HK-2 (cell line): ENCODE measurements at regions not wholly inside any gene's neighbourhood (a gene's known extent, or its start where the extent isn't known, plus 50 kb on each side); places are given as distances from the start of the nearest gene placed in this dataset.
A peak's percentile ranks its signal among the peaks of the same experiment; 100 is the strongest.
"Not testable (repeated sequence)": the region's sequence is repeated elsewhere in the genome, so short reads cannot be mapped to it uniquely, and the experiment has no call there.

ENCODE experiments used
- DNase-seq: peaks from one replicate; pipeline ENCODE4 v3.0.0-alpha.2; 2018; ENCODE audit not compliant: unreplicated experiment

GRCh38 chr13:38159710-38160109, 189.9 kb upstream of the UFM1 start:
- DNase-seq, result no peak

GRCh38 chr13:38147050-38147449, 202.6 kb upstream of the UFM1 start:
- no peak for DNase-seq

- DNase-seq, result no peak
Observed at GRCh38 chr13:38141792-38142191, 207.9 kb upstream of the UFM1 start.

- no peak for DNase-seq
Observed at GRCh38 chr13:38135592-38135991, 214.1 kb upstream of the UFM1 start.

- no peak for DNase-seq
Observed at GRCh38 chr13:38121267-38121666, 228.4 kb upstream of the UFM1 start.

- DNase-seq, result no peak
Observed at GRCh38 chr13:38103851-38104250, 234.3 kb upstream of the TRPC4 start.

- no peak for DNase-seq
Observed at GRCh38 chr13:38099751-38100150, 230.2 kb upstream of the TRPC4 start.

GRCh38 chr13:38093425-38093824, 223.9 kb upstream of the TRPC4 start:
- DNase-seq, result no peak

GRCh38 chr13:38090913-38091312, 221.3 kb upstream of the TRPC4 start:
- DNase-seq, result no peak

GRCh38 chr13:38086721-38087120, 217.1 kb upstream of the TRPC4 start:
- no peak for DNase-seq

- no peak for DNase-seq
Observed at GRCh38 chr13:38086013-38086412, 216.4 kb upstream of the TRPC4 start.

GRCh38 chr13:38073931-38074330, 204.4 kb upstream of the TRPC4 start:
- DNase-seq, result no peak

GRCh38 chr13:38072696-38073095, 203.1 kb upstream of the TRPC4 start:
- DNase-seq, result no peak

- not testable (repeated sequence) for DNase-seq
Observed at GRCh38 chr13:38071340-38071739, 201.8 kb upstream of the TRPC4 start.

GRCh38 chr13:38053896-38054295, 184.3 kb upstream of the TRPC4 start:
- DNase-seq, result no peak

- no peak for DNase-seq
Observed at GRCh38 chr13:38046049-38046376, 176.4 kb upstream of the TRPC4 start.

- peak; percentile 5 for DNase-seq
Observed at GRCh38 chr13:38045278-38046048, 175.9 kb upstream of the TRPC4 start.

- no peak for DNase-seq
Observed at GRCh38 chr13:38044067-38044466, 174.5 kb upstream of the TRPC4 start.

- DNase-seq, result no peak
Observed at GRCh38 chr13:38042771-38043170, 173.2 kb upstream of the TRPC4 start.

GRCh38 chr13:38024431-38024830, 154.9 kb upstream of the TRPC4 start:
- DNase-seq, result no peak

GRCh38 chr13:38017320-38017719, 147.7 kb upstream of the TRPC4 start:
- no peak for DNase-seq

GRCh38 chr13:38013676-38014075, 144.1 kb upstream of the TRPC4 start:
- no peak for DNase-seq

GRCh38 chr13:38012096-38012495, 142.5 kb upstream of the TRPC4 start:
- no peak for DNase-seq

GRCh38 chr13:38008636-38009035, 139.1 kb upstream of the TRPC4 start:
- DNase-seq, result no peak
